Upper lobe of left lung (tissue), 6 donors: ENCODE measurements at regions not wholly inside any gene's neighbourhood (a gene's known extent, or its start where the extent isn't known, plus 50 kb on each side); places are given as distances from the start of the nearest gene placed in this dataset.

Source experiments
- ATAC-seq, 2 donors: fragments of 200-7000 bp; cut with Tn5 transposase; one replicate each; pipeline ENCODE4 v1.9.1; 2022; ENCODE audit warnings: mild to moderate bottlenecking in 2 of 2, moderate library complexity in 2 of 2; ENCODE audit not compliant: low FRiP score in 2 of 2
- DNase-seq, 2 donors: peaks; one replicate each; pipeline ENCODE4 v3.0.0-alpha.2; 2019 to 2020
- H3K27ac ChIP-seq, 4 donors: fragments of 200-600 bp; sonication (generic); one replicate each; pipeline ENCODE4 v1.5.1; 2016 to 2019
- H3K27me3 ChIP-seq, 4 donors: fragments of 200-600 bp; sonication (generic); one replicate each; pipeline ENCODE4 v1.5.1; 2017 to 2019
- H3K36me3 ChIP-seq, 4 donors: fragments of 200-600 bp; sonication (generic); one replicate each; pipeline ENCODE4 v1.5.1; 2016 to 2019
- H3K4me1 ChIP-seq, 4 donors: fragments of 200-600 bp; sonication (generic); one replicate each; pipeline ENCODE4 v1.5.1; 2018 to 2019
- H3K4me3 ChIP-seq, 4 donors: fragments of 200-600 bp; sonication (generic); one replicate each; pipeline ENCODE4 v1.5.1; 2017 to 2019; ENCODE audit warnings: mild to moderate bottlenecking in 2 of 4, moderate library complexity in 1 of 4
- H3K9me3 ChIP-seq, 4 donors: fragments of 200-600 bp; sonication (generic); one replicate each; pipeline ENCODE4 v1.5.1; 2018 to 2019
- CTCF ChIP-seq, 6 experiments: fragments of 450-650 bp in 4 of 6; fragments of 200-600 bp in 2 of 6; sonication (generic) in 2 of 6; IDR thresholded peaks; one replicate each; pipeline ENCODE4 v1.5.1; 2016 to 2019; ENCODE audit warnings: antibody characterized with exemption in 6 of 6
- EP300 ChIP-seq, 4 donors: sonication (generic); formaldehyde crosslinking; IDR thresholded peaks; one replicate each; pipeline ENCODE4 v1.5.1; 2017; ENCODE audit warnings: antibody characterized with exemption in 4 of 4, control low read depth in 2 of 4
- POLR2A ChIP-seq, 4 donors: fragments of 450-650 bp; IDR thresholded peaks; one replicate each; pipeline ENCODE4 v1.5.1; 2016 to 2017; ENCODE audit warnings: antibody characterized with exemption in 4 of 4, mild to moderate bottlenecking in 2 of 4
- POLR2AphosphoS5 ChIP-seq, 2 donors: sonication (generic); formaldehyde crosslinking; IDR thresholded peaks; one replicate each; pipeline ENCODE4 v1.5.1; 2017; ENCODE audit warnings: antibody characterized with exemption in 2 of 2
- WGBS, 2 donors: methylation state at CpG; one replicate each; pipeline ENCODE4 v1.1.5; 2017 to 2018; 5-methylcytosine and 5-hydroxymethylcytosine counted together
- donor health status: DM: no; HTN: no; CAD: no; lungs with moderate emphysema.
- donor health status: DM: no; HTN: yes; CAD: no; lungs with severe emphysema.

DNA sequence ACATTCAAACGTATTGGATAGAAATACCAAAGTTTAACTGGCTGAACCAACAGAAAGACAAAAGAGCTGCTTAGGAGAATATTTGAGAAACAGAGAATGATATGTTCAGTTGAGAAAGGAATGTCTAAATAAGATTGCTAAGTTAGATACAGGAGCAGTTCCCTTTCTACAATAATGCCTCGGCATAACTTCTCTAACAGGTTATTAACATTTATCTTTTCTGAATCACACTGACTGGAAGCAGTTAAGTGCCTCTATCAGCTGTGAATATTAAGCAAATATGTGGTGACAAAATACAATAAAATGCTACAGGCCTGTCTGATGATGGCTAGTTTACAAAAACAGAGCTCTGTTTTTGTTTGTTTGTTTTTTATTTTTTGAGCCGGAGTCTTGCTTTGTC is 121.9 kb downstream of the KCNK1 start:
- ATAC-seq (no peak), DNase-seq (no peak)
- no peaks in the 10 kb centered on the region for H3K27me3 ChIP-seq
- H3K36me3 ChIP-seq, result no peaks in the 10 kb centered on the region
- H3K4me3 ChIP-seq, result no peak overlapping the region
- TF ChIP-seq CTCF (IDR thresholded peaks at IDR 0.05) (no peak), EP300 (IDR thresholded peaks at IDR 0.05) (no peak), POLR2A (IDR thresholded peaks at IDR 0.05) (no peak), POLR2AphosphoS5 (IDR thresholded peaks at IDR 0.05) (no peak)
- no peaks in the 10 kb centered on the region for H3K4me1 ChIP-seq
- whole genome bisulfite sequencing, 2 donors, result 66 to 82% methylated on average over 3 of the region's 3 CpGs
- H3K27ac ChIP-seq, result no peak overlapping the region
- H3K9me3 ChIP-seq, result no peaks in the 10 kb centered on the region

GRCh38 chr1:233737341-233737740 is 123.4 kb downstream of the KCNK1 start:
- Histone ChIP-seq H3K27me3 (no peaks in the 10 kb centered on the region), H3K9me3 (no peaks in the 10 kb centered on the region), H3K36me3 (no peaks in the 10 kb centered on the region), H3K4me1 (no peaks in the 10 kb centered on the region), H3K4me3 (no peak overlapping the region), H3K27ac (no peak overlapping the region)
- TF ChIP-seq POLR2A (IDR thresholded peaks at IDR 0.05), result no peak
- no peak for TF ChIP-seq POLR2AphosphoS5 (IDR thresholded peaks at IDR 0.05)
- TF ChIP-seq EP300 (IDR thresholded peaks at IDR 0.05), result no peak
- TF ChIP-seq CTCF (IDR thresholded peaks at IDR 0.05), result no peak
- ATAC-seq, result no peak
- no peak for DNase-seq
- WGBS, 2 donors, result 82 to 93% methylated on average over 2 of the region's 2 CpGs

DNA sequence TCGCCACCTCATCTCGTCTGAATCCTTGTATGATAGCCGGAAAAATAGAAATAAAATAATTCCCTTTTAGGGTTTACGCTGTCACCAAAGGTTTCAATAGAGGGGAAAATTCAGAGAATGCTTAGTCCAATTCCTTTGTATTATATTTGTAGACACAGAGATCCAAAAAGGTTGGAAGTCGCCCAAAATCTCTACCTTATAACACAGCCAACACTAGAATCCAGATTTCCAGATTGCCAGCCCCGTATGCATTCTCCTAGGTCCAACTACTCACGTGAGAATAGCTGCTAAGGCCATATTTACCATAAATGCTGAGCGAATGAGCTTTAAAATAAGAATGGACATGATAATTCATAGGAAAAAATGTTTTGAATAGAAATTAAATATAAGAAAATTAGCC is 124.5 kb downstream of the KCNK1 start:
- WGBS, 2 donors, result 86 to 89% methylated on average over 8 of the region's 8 CpGs
- H3K4me1 ChIP-seq, result no peaks in the 10 kb centered on the region
- no peak for DNase-seq
- no peaks in the 10 kb centered on the region for H3K27me3 ChIP-seq
- no peak for ATAC-seq
- TF ChIP-seq POLR2A (IDR thresholded peaks at IDR 0.05) (no peak), CTCF (IDR thresholded peaks at IDR 0.05) (no peak), EP300 (IDR thresholded peaks at IDR 0.05) (no peak), POLR2AphosphoS5 (IDR thresholded peaks at IDR 0.05) (no peak)
- H3K27ac ChIP-seq, result no peak overlapping the region
- no peaks in the 10 kb centered on the region for H3K9me3 ChIP-seq
- H3K4me3 ChIP-seq, result no peak overlapping the region
- no peaks in the 10 kb centered on the region for H3K36me3 ChIP-seq

DNA sequence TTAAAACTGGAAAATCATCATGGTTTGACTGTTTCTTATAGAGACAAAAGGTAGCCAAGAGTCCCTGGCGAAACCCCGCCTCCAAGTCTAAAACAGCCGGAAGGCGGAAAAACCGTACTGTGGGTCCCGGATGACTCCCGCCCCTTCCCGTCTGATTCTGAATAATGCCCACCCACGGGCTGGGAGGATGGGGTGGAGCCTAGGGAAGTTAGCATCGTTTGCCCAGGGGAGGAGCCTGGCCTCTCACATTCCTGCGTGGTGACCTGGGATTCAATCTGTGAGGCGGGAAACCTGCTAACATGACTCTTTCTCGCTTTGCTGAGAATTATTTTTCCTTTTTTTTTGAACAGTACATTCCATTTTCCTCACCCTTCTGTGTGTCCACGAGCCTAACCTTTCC is 124.9 kb downstream of the KCNK1 start:
- WGBS, 2 donors, result 83 to 86% methylated on average over 14 of the region's 14 CpGs

More for the DNA sequence above, 124.9 kb downstream of the KCNK1 start:
- no peaks in the 10 kb centered on the region for H3K36me3 ChIP-seq
- H3K9me3 ChIP-seq, result no peaks in the 10 kb centered on the region
- H3K27ac ChIP-seq, result no peak overlapping the region
- TF ChIP-seq EP300 (IDR thresholded peaks at IDR 0.05), result no peak
- no peak for TF ChIP-seq POLR2A (IDR thresholded peaks at IDR 0.05)
- TF ChIP-seq CTCF (IDR thresholded peaks at IDR 0.05), result no peak
- TF ChIP-seq POLR2AphosphoS5 (IDR thresholded peaks at IDR 0.05), result no peak
- no peaks in the 10 kb centered on the region for H3K4me1 ChIP-seq
- no peaks in the 10 kb centered on the region for H3K27me3 ChIP-seq
- no peak for ATAC-seq
- no peak overlapping the region for H3K4me3 ChIP-seq
- no peak for DNase-seq
